ENCODE measurements at regions not wholly inside any gene's neighbourhood (a gene's known extent, or its start where the extent isn't known, plus 50 kb on each side); places are given as distances from the start of the nearest gene placed in this dataset.

DNA sequence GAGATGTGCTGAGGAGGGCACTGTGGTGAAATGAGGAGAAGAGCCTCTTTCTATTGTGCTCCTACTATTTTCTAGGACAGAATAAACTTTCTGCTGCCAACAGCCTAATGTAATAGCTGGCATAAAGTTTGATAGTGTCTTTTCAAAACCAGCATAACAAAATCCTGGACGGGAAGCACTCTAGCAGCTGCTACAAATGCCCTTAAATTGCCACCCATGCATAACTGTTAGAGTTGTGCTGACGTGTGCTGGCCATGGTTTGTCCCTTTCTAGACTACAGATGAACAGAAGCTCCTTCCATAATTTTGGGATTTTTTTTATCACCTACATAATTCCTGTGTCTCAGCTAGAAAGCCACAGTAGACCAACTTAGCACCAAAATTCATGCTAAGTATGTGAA is 88.5 kb upstream of the DEPDC1 start:
- no peak for DNase-seq
- Histone ChIP-seq H3K36me3 (no peaks in the 10 kb centered on the region), H3K9me3 (peaks cover 0 to 2% (median 0%) of the 10 kb centered on the region in 4 donors), H3K27ac (no peak overlapping the region), H3K4me3 (no peak overlapping the region), H3K27me3 (no peaks in the 10 kb centered on the region), H3K4me1 (no peaks in the 10 kb centered on the region)
- TF ChIP-seq, protein P1, sequence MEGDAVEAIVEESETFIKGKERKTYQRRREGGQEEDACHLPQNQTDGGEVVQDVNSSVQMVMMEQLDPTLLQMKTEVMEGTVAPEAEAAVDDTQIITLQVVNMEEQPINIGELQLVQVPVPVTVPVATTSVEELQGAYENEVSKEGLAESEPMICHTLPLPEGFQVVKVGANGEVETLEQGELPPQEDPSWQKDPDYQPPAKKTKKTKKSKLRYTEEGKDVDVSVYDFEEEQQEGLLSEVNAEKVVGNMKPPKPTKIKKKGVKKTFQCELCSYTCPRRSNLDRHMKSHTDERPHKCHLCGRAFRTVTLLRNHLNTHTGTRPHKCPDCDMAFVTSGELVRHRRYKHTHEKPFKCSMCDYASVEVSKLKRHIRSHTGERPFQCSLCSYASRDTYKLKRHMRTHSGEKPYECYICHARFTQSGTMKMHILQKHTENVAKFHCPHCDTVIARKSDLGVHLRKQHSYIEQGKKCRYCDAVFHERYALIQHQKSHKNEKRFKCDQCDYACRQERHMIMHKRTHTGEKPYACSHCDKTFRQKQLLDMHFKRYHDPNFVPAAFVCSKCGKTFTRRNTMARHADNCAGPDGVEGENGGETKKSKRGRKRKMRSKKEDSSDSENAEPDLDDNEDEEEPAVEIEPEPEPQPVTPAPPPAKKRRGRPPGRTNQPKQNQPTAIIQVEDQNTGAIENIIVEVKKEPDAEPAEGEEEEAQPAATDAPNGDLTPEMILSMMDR (IDR thresholded peaks at IDR 0.05): no peak
- TF ChIP-seq POLR2A (IDR thresholded peaks at IDR 0.05): no peak

DNA sequence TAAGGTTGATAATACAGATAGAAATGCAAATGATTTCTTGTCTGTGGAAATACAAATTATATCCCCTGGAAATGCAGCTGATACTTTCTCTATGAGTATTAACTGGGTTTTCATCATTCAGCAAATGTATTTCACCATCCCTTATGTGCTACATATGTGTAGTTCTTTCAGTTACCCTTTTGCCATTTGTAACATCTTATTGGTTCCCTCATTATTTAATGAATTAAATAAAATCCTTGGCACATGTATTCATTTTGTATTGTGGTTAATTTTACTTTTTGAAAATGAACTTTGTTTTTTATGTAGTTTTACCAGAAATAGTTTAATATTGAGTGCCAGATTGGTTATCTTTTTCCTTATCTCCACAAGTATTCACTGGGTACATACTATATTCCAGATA is 89.9 kb upstream of the DEPDC1 start:
- Histone ChIP-seq H3K4me3 (no peak overlapping the region), H3K27ac (no peak overlapping the region), H3K36me3 (no peaks in the 10 kb centered on the region), H3K4me1 (no peaks in the 10 kb centered on the region), H3K27me3 (no peaks in the 10 kb centered on the region), H3K9me3 (peaks cover 0 to 2% (median 0%) of the 10 kb centered on the region in 4 donors)
- TF ChIP-seq, protein P1 (IDR thresholded peaks at IDR 0.05): no peak
- no peak for TF ChIP-seq POLR2A (IDR thresholded peaks at IDR 0.05)
- DNase-seq: no peak

DNA sequence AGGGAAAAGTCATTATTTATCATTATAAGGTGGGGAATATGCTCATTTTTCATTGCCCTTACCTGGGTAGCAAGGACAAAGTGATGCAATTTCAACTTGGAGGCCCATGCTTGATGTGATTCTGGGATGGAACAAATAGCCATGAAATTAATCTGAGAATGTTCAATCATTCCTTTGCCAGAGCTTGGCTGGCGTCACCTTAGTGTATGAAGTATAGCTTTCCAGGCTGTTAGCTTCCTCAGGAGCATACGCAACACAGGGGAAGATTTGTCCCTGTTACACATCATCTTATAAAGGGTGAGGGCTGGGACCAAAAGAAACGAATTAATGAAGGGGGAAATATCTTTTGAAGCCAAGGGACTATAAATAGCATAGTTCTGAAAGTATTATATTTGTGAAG is 91.4 kb upstream of the DEPDC1 start:
- no peak for DNase-seq
- TF ChIP-seq, protein P1 (IDR thresholded peaks at IDR 0.05): no peak
- H3K27me3 ChIP-seq: no peaks in the 10 kb centered on the region
- no peaks in the 10 kb centered on the region for H3K9me3 ChIP-seq
- no peak overlapping the region for H3K27ac ChIP-seq
- no peaks in the 10 kb centered on the region for H3K4me1 ChIP-seq
- H3K36me3 ChIP-seq: no peaks in the 10 kb centered on the region
- no peak overlapping the region for H3K4me3 ChIP-seq

DNA sequence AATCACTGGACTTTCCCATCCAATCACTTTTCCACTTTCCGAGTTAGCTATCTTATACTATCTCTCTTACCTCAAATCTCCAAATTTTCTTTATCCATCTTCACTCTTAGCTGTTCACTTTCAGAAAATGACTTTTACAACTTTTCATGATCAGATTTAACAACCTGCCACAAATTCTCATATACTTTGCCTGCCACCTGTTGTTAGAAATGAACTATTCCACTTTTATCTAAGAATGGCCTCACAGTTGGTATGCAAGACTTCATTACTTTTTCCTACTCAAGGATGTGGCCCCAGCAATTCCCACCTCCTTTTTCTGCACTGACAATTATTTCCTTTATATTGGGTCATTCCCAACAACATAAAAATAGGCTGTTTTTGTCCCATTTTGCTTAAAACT is 93.6 kb upstream of the DEPDC1 start:
- Histone ChIP-seq H3K27ac (no peak overlapping the region), H3K9me3 (no peaks in the 10 kb centered on the region), H3K4me3 (no peak overlapping the region), H3K27me3 (no peaks in the 10 kb centered on the region), H3K36me3 (no peaks in the 10 kb centered on the region), H3K4me1 (no peaks in the 10 kb centered on the region)
- DNase-seq: no peak
- TF ChIP-seq POLR2A (IDR thresholded peaks at IDR 0.05): no peak
- TF ChIP-seq, protein P1 (IDR thresholded peaks at IDR 0.05): no peak

DNA sequence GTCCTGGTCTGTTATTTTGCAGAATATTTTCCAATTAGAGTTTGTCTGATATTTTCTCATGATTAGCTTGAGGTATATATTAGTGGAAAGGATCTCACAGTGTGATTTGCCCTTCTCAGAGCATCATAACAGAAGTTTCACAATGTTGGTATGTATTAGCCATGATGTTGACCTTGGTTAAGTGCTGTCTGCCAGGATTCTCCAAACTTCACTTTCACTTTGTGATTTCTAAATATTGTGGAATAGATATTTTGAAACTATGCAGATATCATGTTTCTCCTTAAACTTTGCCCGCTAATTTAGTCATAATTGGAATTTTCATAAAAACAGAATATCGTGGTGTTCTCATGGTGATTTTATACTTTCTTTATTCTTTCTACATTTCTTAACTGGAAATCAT is 98.0 kb upstream of the DEPDC1 start:
- Histone ChIP-seq H3K36me3 (no peaks in the 10 kb centered on the region), H3K4me1 (no peaks in the 10 kb centered on the region), H3K27ac (no peak overlapping the region), H3K4me3 (no peak overlapping the region), H3K27me3 (no peaks in the 10 kb centered on the region), H3K9me3 (no peaks in the 10 kb centered on the region)
- TF ChIP-seq, protein P1 (IDR thresholded peaks at IDR 0.05): no peak
- no peak for TF ChIP-seq POLR2A (IDR thresholded peaks at IDR 0.05)
- no peak for DNase-seq

DNA sequence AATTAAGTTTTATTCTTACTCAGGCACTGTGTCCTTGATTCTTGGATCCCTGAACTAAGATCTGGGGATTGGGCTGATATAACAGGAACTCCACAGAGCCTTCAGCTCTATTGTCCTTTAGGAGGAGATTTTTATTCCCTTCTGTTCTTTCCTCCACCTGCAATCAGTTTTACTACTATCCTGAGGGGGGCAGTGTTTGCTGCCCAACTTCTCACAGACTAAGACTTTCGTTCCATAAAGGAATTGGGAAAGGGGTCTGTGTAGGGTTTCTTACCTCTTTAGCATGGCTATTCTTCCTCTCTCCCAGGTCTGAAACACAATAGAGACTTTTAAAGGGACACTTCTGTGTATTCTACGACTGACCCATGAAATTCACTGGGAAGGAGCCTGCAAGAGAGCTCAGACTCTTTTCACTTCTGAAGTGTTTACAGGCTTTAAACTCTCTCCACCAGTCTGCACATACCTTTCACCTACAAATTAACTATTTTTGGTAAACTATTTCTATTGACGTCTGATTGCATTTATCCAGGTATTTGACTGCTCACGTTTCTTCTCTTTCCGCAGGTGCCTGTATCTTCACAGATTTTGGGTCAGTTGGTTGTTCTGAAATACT is 103.3 kb upstream of the DEPDC1 start:
- Histone ChIP-seq H3K27ac (no peak overlapping the region), H3K27me3 (no peaks in the 10 kb centered on the region), H3K4me1 (no peaks in the 10 kb centered on the region), H3K4me3 (no peak overlapping the region), H3K36me3 (no peaks in the 10 kb centered on the region), H3K9me3 (no peaks in the 10 kb centered on the region)
- DNase-seq: no peak
- TF ChIP-seq, protein P1 (IDR thresholded peaks at IDR 0.05): peak in 4 of 6 experiments; percentile 13 to 38 (median 30)
- TF ChIP-seq POLR2A (IDR thresholded peaks at IDR 0.05): no peak
